H1 (cell line): ENCODE measurements at regions not wholly inside any gene's neighbourhood (a gene's known extent, or its start where the extent isn't known, plus 50 kb on each side); places are given as distances from the start of the nearest gene placed in this dataset.
"Not testable (repeated sequence)": the region's sequence is repeated elsewhere in the genome, so short reads cannot be mapped to it uniquely, and the experiment has no call there.

Source experiments
- CTCF ChIA-PET: fragments of 300-600 bp; sonication (Branson Sonifier 250); formaldehyde crosslinking; loops from one replicate; lab custom pipeline; 2021; ENCODE audit not compliant: partially characterized antibody; lab: Charles Lee
- POLR2A ChIA-PET: fragments of 300-600 bp; sonication (Branson Sonifier 250); formaldehyde crosslinking; loops from one replicate; lab custom pipeline; 2021; ENCODE audit warnings: inconsistent platforms; ENCODE audit not compliant: partially characterized antibody; lab: Charles Lee
- DNase-seq, 2 experiments: peaks; one replicate each; pipeline versions ENCODE4 v3.0.0 to v3.0.0-alpha.2; 2010 to 2022; ENCODE audit warnings: low spot score in 2 of 2, low read depth in 1 of 2, mixed read lengths in 1 of 2
- FAIRE-seq: peaks from 2 replicates; lab custom pipeline; 2011; peaks lifted over from hg19 to GRCh38; lab: Jason Lieb, UNC
- H2AFZ ChIP-seq: 2 replicates; pipeline ENCODE4 v1.8.1; 2012; ENCODE audit warnings: low read length, inconsistent platforms
- H2AK5ac ChIP-seq: 2 replicates; pipeline ENCODE4 v1.6.1; 2013; ENCODE audit warnings: low read depth, low read length
- H2BK120ac ChIP-seq: replicated peaks from 2 replicates; pipeline ENCODE3; 2013; ENCODE audit warnings: low read depth, low read length, inconsistent platforms
- H2BK12ac ChIP-seq: 2 replicates; pipeline ENCODE4 v1.6.1; 2013; ENCODE audit warnings: low read depth, low read length
- H2BK15ac ChIP-seq: 2 replicates; pipeline ENCODE4 v1.6.1; 2013; ENCODE audit warnings: low read length
- H2BK20ac ChIP-seq: 2 replicates; pipeline ENCODE4 v1.6.1; 2013; ENCODE audit warnings: low read length
- H2BK5ac ChIP-seq: 2 replicates; pipeline ENCODE4 v1.6.1; 2013; ENCODE audit warnings: low read depth, low read length
- H3K14ac ChIP-seq: 2 replicates; pipeline ENCODE4 v1.6.1; 2013; ENCODE audit warnings: inconsistent platforms; ENCODE audit not compliant: insufficient read length
- H3K18ac ChIP-seq: 2 replicates; pipeline ENCODE4 v1.6.1; 2013; ENCODE audit warnings: low read length; ENCODE audit errors: extremely low read depth
- H3K23ac ChIP-seq: 2 replicates; pipeline ENCODE4 v1.6.1; 2013; ENCODE audit warnings: inconsistent platforms; ENCODE audit not compliant: insufficient read length
- H3K23me2 ChIP-seq: 2 replicates; pipeline ENCODE4 v1.6.1; 2013; ENCODE audit warnings: low read depth, low read length
- H3K27ac ChIP-seq: 2 replicates; pipeline ENCODE4 v1.6.1; 2011; ENCODE audit warnings: low read depth, low read length, inconsistent platforms
- H3K27me3 ChIP-seq, 4 experiments: replicated peaks in 1 of 4; 1 replicate in 1 of 4; 2 replicates in 3 of 4; pipeline versions ENCODE4 v1.6.1 to v1.8.1; 2011 to 2013; ENCODE audit warnings: low read length in 3 of 4, mild to moderate bottlenecking in 3 of 4, inconsistent platforms in 2 of 4, mixed read lengths in 2 of 4, moderate library complexity in 1 of 4; ENCODE audit not compliant: control insufficient read depth in 3 of 4, insufficient read depth in 3 of 4; ENCODE audit errors: extremely low read depth in 1 of 4
- H3K36me3 ChIP-seq, 4 experiments: 2 replicates each; pipeline versions ENCODE4 v1.6.1 to v1.8.1; 2011 to 2013; ENCODE audit warnings: mild to moderate bottlenecking in 4 of 4, low read length in 3 of 4, moderate library complexity in 2 of 4, control low read depth in 1 of 4, inconsistent platforms in 1 of 4; ENCODE audit not compliant: insufficient read depth in 4 of 4, control insufficient read depth in 2 of 4
- H3K4ac ChIP-seq: replicated peaks from 2 replicates; pipeline ENCODE3; 2013; ENCODE audit warnings: low read length, low read depth, mixed read lengths, inconsistent platforms; ENCODE audit not compliant: insufficient read length
- H3K4me1 ChIP-seq, 4 experiments: replicated peaks in 1 of 4; 1 replicate in 1 of 4; 2 replicates in 3 of 4; pipeline versions ENCODE4 v1.6.1 to v1.8.1; 2011 to 2013; ENCODE audit warnings: low read length in 3 of 4, inconsistent platforms in 2 of 4, mixed read lengths in 1 of 4; ENCODE audit not compliant: insufficient read depth in 4 of 4, control insufficient read depth in 3 of 4
- H3K4me2 ChIP-seq, 2 experiments: 2 replicates each; pipeline versions ENCODE4 v1.6.1 to v1.8.1; 2011 to 2013; ENCODE audit warnings: low read depth in 2 of 2, low read length in 2 of 2, control low read depth in 1 of 2, inconsistent platforms in 1 of 2, mild to moderate bottlenecking in 1 of 2; ENCODE audit not compliant: insufficient read depth in 1 of 2
- H3K4me3 ChIP-seq, 4 experiments: fragments of 200-600, 300-600 bp in 1 of 4; sonication (generic), shearing (Covaris generic), sonication (Bioruptor Twin) in 1 of 4; 2 replicates each; pipeline versions ENCODE4 v1.5.1 to v1.8.1; 2011 to 2016; ENCODE audit warnings: low read length in 4 of 4, low read depth in 3 of 4, control low read depth in 2 of 4, inconsistent platforms in 2 of 4, mild to moderate bottlenecking in 2 of 4, mixed read lengths in 1 of 4, moderate library complexity in 1 of 4; ENCODE audit not compliant: insufficient read depth in 2 of 4; ENCODE audit errors: extremely low read depth in 1 of 4
- H3K56ac ChIP-seq: replicated peaks from 2 replicates; pipeline ENCODE3; 2013; ENCODE audit warnings: low read depth, mild to moderate bottlenecking, mixed read lengths, low read length, inconsistent platforms; ENCODE audit not compliant: insufficient read length
- H3K79me1 ChIP-seq: 2 replicates; pipeline ENCODE4 v1.6.1; 2013; ENCODE audit warnings: low read depth, low read length, control low read depth
- H3K79me2 ChIP-seq, 2 experiments: 2 replicates each; pipeline versions ENCODE4 v1.6.1 to v1.8.1; 2012 to 2013; ENCODE audit warnings: low read length in 2 of 2, mild to moderate bottlenecking in 2 of 2, inconsistent platforms in 1 of 2; ENCODE audit not compliant: insufficient read depth in 2 of 2, control insufficient read depth in 1 of 2
- H3K9ac ChIP-seq, 4 experiments: replicated peaks in 1 of 4; 1 replicate in 1 of 4; 2 replicates in 3 of 4; pipeline versions ENCODE4 v1.6.1 to v1.8.1; 2011 to 2013; ENCODE audit warnings: low read depth in 3 of 4, low read length in 3 of 4, control low read depth in 2 of 4, mild to moderate bottlenecking in 2 of 4, moderate library complexity in 2 of 4, inconsistent platforms in 1 of 4; ENCODE audit errors: extremely low read depth in 1 of 4
- H3K9me3 ChIP-seq, 2 experiments: 2 replicates each; pipeline versions ENCODE4 v1.6.1 to v1.8.1; 2012 to 2013; ENCODE audit warnings: mild to moderate bottlenecking in 2 of 2, moderate library complexity in 2 of 2, control low read depth in 1 of 2, inconsistent platforms in 1 of 2, low read depth in 1 of 2, low read length in 1 of 2, mixed read lengths in 1 of 2; ENCODE audit not compliant: insufficient read depth in 2 of 2
- H4K20me1 ChIP-seq, 2 experiments: replicated peaks in 1 of 2; 2 replicates each; pipeline versions ENCODE3 to v1.8.1; 2011 to 2013; ENCODE audit warnings: inconsistent platforms in 2 of 2, low read length in 2 of 2, mild to moderate bottlenecking in 1 of 2; ENCODE audit not compliant: insufficient read depth in 2 of 2, control insufficient read depth in 1 of 2
- H4K5ac ChIP-seq: 2 replicates; pipeline ENCODE4 v1.6.1; 2013; ENCODE audit warnings: low read length, low read depth, mixed read lengths, inconsistent platforms; ENCODE audit not compliant: insufficient read length
- H4K8ac ChIP-seq: 2 replicates; pipeline ENCODE4 v1.8.0; 2013; ENCODE audit warnings: mild to moderate bottlenecking, moderate library complexity, low read length, inconsistent platforms; ENCODE audit not compliant: insufficient read depth; ENCODE audit errors: extremely low read depth
- H4K91ac ChIP-seq: replicated peaks from 2 replicates; pipeline ENCODE3; 2013; ENCODE audit warnings: low read length, mixed read lengths, inconsistent platforms; ENCODE audit not compliant: insufficient read length
- WGBS, 2 experiments: shearing (Covaris generic) in 1 of 2; methylation state at CpG; one replicate each; pipeline versions ENCODE4 v1.1.6 to v1.1.7; 2013 to 2015; ENCODE audit warnings: low lambda C conversion rate in 2 of 2, mixed read lengths in 2 of 2, inconsistent platforms in 1 of 2, low coverage in 1 of 2, missing lambda C conversion rate in 1 of 2; ENCODE audit not compliant: insufficient replicate concordance in 2 of 2, insufficient coverage in 1 of 2, insufficient read length in 1 of 2; ENCODE audit errors: extremely low coverage in 1 of 2, missing lambda C conversion rate in 1 of 2; 5-methylcytosine and 5-hydroxymethylcytosine counted together

- H4K5ac ChIP-seq, H3K79me2 ChIP-seq, H3K4me2 ChIP-seq, H3K4me1 ChIP-seq, H3K27ac ChIP-seq, H3K23ac ChIP-seq, DNase-seq, H3K79me1 ChIP-seq, H3K9me3 ChIP-seq, H3K27me3 ChIP-seq, H3K36me3 ChIP-seq, H4K20me1 ChIP-seq, POLR2A ChIA-PET, H4K91ac ChIP-seq, H3K14ac ChIP-seq, H2BK12ac ChIP-seq, H2BK120ac ChIP-seq, H3K4me3 ChIP-seq, H4K8ac ChIP-seq, FAIRE-seq, H2BK20ac ChIP-seq, H2BK15ac ChIP-seq, H2AFZ ChIP-seq, H2AK5ac ChIP-seq, H3K4ac ChIP-seq, H3K18ac ChIP-seq, H2BK5ac ChIP-seq, H3K56ac ChIP-seq, H3K9ac ChIP-seq, H3K23me2 ChIP-seq: not testable (repeated sequence)
- 90% methylated on average over 42 of the region's 56 CpGs; no CpG with 5 or more reads in 1 of the 2 experiments for WGBS, 2 experiments
- CTCF ChIA-PET: interaction anchor here (0.7 to 4.1 kb wide), 27 partner anchors 8 to 637 kb away, joined by 3 to 22 read pairs (median 5); no protein-coding TSS in a partner anchor
These were observed 207.9 kb upstream of the RFX3 start for GRCh38 chr9:3733527-3734262.
